CD4-positive, CD25-positive, alpha-beta regulatory T cell (primary cell): ENCODE measurements at regions not wholly inside any gene's neighbourhood (a gene's known extent, or its start where the extent isn't known, plus 50 kb on each side); places are given as distances from the start of the nearest gene placed in this dataset.
A peak's percentile ranks its signal among the peaks of the same experiment; 100 is the strongest.

Source experiments
- ATAC-seq, 2 donors: fragments of 150-1000 bp; cut with Tn5 transposase; one replicate each; pipeline ENCODE4 v1.10.0; 2021; ENCODE audit warnings: low read depth in 2 of 2, moderate number of reproducible peaks in 2 of 2, moderate library complexity in 1 of 2
- DNase-seq, 3 donors: peaks; one replicate each; pipeline versions ENCODE4 v3.0.0 to v3.0.0-alpha.2; 2012 to 2022; ENCODE audit warnings: mixed read lengths in 1 of 3
- H3K27ac ChIP-seq: one replicate; pipeline ENCODE4 v1.7.0; 2013; ENCODE audit warnings: mild to moderate bottlenecking, low read length; ENCODE audit not compliant: insufficient read depth, poor library complexity, severe bottlenecking
- H3K27me3 ChIP-seq: one replicate; pipeline ENCODE4 v1.7.0; 2013; ENCODE audit warnings: low read length; ENCODE audit not compliant: control insufficient read depth, insufficient read depth
- H3K36me3 ChIP-seq: one replicate; pipeline ENCODE4 v1.7.0; 2013; ENCODE audit warnings: mild to moderate bottlenecking, low read length, moderate library complexity; ENCODE audit not compliant: control insufficient read depth, insufficient read depth
- H3K4me1 ChIP-seq: 2 replicates; pipeline ENCODE4 v1.7.0; 2013; ENCODE audit warnings: mild to moderate bottlenecking, low read length; ENCODE audit not compliant: insufficient read depth, control insufficient read depth, poor library complexity, severe bottlenecking
- H3K4me3 ChIP-seq: one replicate; pipeline ENCODE4 v1.7.0; 2013; ENCODE audit warnings: low read depth, mild to moderate bottlenecking, low read length, moderate library complexity
- H3K9me3 ChIP-seq, 2 experiments: 1 replicate in 1 of 2; 2 replicates in 1 of 2; pipeline ENCODE4 v1.7.0; 2013; ENCODE audit warnings: low read length in 2 of 2, mild to moderate bottlenecking in 1 of 2, moderate library complexity in 1 of 2; ENCODE audit not compliant: control insufficient read depth in 2 of 2
- H3K27ac Mint-ChIP-seq, 3 donors: one replicate each; pipeline ENCODE4 v1.8.0; 2020 to 2022; ENCODE audit warnings: mild to moderate bottlenecking in 3 of 3, mixed read lengths in 3 of 3, moderate library complexity in 2 of 3
- H3K27me3 Mint-ChIP-seq: one replicate; pipeline ENCODE4 v1.8.0; 2022; ENCODE audit warnings: mild to moderate bottlenecking, mixed read lengths
- H3K36me3 Mint-ChIP-seq: one replicate; pipeline ENCODE4 v1.8.0; 2020; ENCODE audit warnings: mixed read lengths
- H3K4me1 Mint-ChIP-seq, 4 donors: one replicate each; pipeline ENCODE4 v1.8.0; 2020 to 2022; ENCODE audit warnings: mixed read lengths in 4 of 4, mild to moderate bottlenecking in 1 of 4
- H3K4me3 Mint-ChIP-seq, 4 donors: one replicate each; pipeline ENCODE4 v1.8.0; 2020 to 2022; ENCODE audit warnings: mild to moderate bottlenecking in 4 of 4, mixed read lengths in 4 of 4, moderate library complexity in 3 of 4
- H3K9me3 Mint-ChIP-seq, 7 donors: one replicate each; pipeline ENCODE4 v1.8.0; 2020 to 2022; ENCODE audit warnings: mixed read lengths in 7 of 7, mild to moderate bottlenecking in 3 of 7, moderate library complexity in 2 of 7

- Histone ChIP-seq H3K27me3 (no peaks in the 10 kb centered on the region), H3K36me3 (peaks cover 48% of the 10 kb centered on the region), H3K9me3 (no peaks in the 10 kb centered on the region), H3K4me3 (peak overlapping the region; percentile 67), H3K27ac (peak overlapping the region; percentile 95), H3K4me1 (peaks cover 88% of the 10 kb centered on the region)
- DNase-seq (no peak), ATAC-seq (no peak)
- H3K27me3 Mint-ChIP-seq = peaks cover 2% of the 10 kb centered on the region
- peak overlapping the region; percentile 52 to 95 (median 75) for H3K27ac Mint-ChIP-seq
- H3K9me3 Mint-ChIP-seq = no peaks in the 10 kb centered on the region
- H3K4me3 Mint-ChIP-seq = peak overlapping the region; percentile 47 to 66 (median 62)
- H3K36me3 Mint-ChIP-seq = peaks cover 34% of the 10 kb centered on the region
- peaks cover 57 to 93% (median 84%) of the 10 kb centered on the region in 4 donors for H3K4me1 Mint-ChIP-seq
These were observed 184.4 kb upstream of the KLF14 start for GRCh38 chr7:130918129-130919052.

- no peak for ATAC-seq
- H3K27ac ChIP-seq = peak overlapping the region; percentile 45
These were observed 185.5 kb upstream of the KLF14 start for GRCh38 chr7:130919316-130920103.

GRCh38 chr7:130920122-130920521 is 186.1 kb upstream of the KLF14 start:
- Histone ChIP-seq H3K4me1 (peaks cover 88% of the 10 kb centered on the region), H3K27me3 (no peaks in the 10 kb centered on the region), H3K27ac (peak overlapping the region; percentile 37), H3K36me3 (peaks cover 57% of the 10 kb centered on the region), H3K4me3 (no peak overlapping the region), H3K9me3 (no peaks in the 10 kb centered on the region)
- ATAC-seq = no peak
- Mint-ChIP-seq H3K36me3 (peaks cover 35% of the 10 kb centered on the region), H3K9me3 (no peaks in the 10 kb centered on the region), H3K4me3 (peak overlapping the region in 3 of 4 donors; percentile 33 to 59 (median 58)), H3K27ac (peak overlapping the region; percentile 48 to 84 (median 75)), H3K27me3 (no peaks in the 10 kb centered on the region), H3K4me1 (peaks cover 53 to 92% (median 80%) of the 10 kb centered on the region in 4 donors)
- DNase-seq = peak in 1 of 3 donors; percentile 2

More at GRCh38 chr7:130919316-130920103, 185.5 kb upstream of the KLF14 start:
- Histone ChIP-seq H3K4me3 (peak overlapping the region; percentile 67), H3K4me1 (peaks cover 88% of the 10 kb centered on the region), H3K27me3 (no peaks in the 10 kb centered on the region), H3K36me3 (peaks cover 54% of the 10 kb centered on the region), H3K9me3 (no peaks in the 10 kb centered on the region)
- Mint-ChIP-seq H3K9me3 (no peaks in the 10 kb centered on the region), H3K4me1 (peaks cover 55 to 92% (median 81%) of the 10 kb centered on the region in 4 donors), H3K36me3 (peaks cover 34% of the 10 kb centered on the region), H3K4me3 (peak overlapping the region in 3 of 4 donors; percentile 33 to 66 (median 62)), H3K27ac (peak overlapping the region; percentile 63 to 75 (median 75)), H3K27me3 (no peaks in the 10 kb centered on the region)
- peak in 1 of 3 donors; percentile 0 for DNase-seq

DNA sequence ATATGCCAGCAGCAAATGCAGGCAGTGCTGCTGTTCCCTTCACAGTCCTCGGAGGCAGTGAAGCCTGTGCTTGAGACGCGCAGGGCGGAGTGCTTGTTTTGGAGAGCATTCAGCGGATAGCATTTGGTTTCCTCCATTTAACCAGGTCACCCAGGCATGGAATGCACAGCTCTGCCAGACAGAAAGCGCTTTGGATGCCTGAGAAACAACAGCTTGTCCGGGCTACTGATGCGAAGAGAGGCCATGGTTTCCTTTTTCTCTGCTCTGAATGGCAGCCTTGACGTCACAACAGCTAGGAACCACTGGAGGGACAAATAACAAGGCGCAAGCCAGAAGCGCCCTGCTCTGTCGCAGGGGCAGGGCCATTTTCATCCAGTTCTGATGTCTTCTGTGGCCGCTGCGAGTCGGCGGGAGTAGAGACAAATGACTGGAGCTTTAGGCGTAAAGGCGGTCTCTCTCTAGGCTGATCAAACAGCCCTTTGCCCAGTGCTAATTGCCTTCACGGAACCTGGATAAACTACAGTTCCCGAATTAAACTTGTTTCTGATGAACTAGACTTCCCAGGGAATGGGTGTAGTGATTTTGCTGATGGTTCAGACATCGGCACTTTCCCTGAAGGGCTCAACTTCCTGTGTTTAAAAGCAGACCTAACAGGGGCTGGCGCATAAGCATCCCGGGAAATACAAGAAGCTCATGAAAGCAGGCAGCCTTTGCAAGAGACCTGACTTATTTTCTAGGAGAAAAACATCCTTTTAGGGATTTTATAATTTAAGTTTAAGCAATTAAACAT is 187.6 kb upstream of the KLF14 start:
- H3K27ac ChIP-seq = peak overlapping the region; percentile 56
- H3K27me3 Mint-ChIP-seq = no peaks in the 10 kb centered on the region
- no peaks in the 10 kb centered on the region for H3K9me3 Mint-ChIP-seq
- peaks cover 61 to 92% (median 80%) of the 10 kb centered on the region in 4 donors for H3K4me1 Mint-ChIP-seq
- H3K27me3 ChIP-seq = no peaks in the 10 kb centered on the region
- ATAC-seq (no peak), DNase-seq (peak in 1 of 3 donors; percentile 5)
- H3K4me1 ChIP-seq = peaks cover 88% of the 10 kb centered on the region
- H3K36me3 Mint-ChIP-seq = peaks cover 40% of the 10 kb centered on the region
- H3K4me3 ChIP-seq = peak overlapping the region; percentile 14
- no peaks in the 10 kb centered on the region for H3K9me3 ChIP-seq
- peak overlapping the region in 1 of 4 donors; percentile 22 for H3K4me3 Mint-ChIP-seq
- H3K36me3 ChIP-seq = peaks cover 51% of the 10 kb centered on the region
- peak overlapping the region; percentile 49 to 75 (median 71) for H3K27ac Mint-ChIP-seq

DNA sequence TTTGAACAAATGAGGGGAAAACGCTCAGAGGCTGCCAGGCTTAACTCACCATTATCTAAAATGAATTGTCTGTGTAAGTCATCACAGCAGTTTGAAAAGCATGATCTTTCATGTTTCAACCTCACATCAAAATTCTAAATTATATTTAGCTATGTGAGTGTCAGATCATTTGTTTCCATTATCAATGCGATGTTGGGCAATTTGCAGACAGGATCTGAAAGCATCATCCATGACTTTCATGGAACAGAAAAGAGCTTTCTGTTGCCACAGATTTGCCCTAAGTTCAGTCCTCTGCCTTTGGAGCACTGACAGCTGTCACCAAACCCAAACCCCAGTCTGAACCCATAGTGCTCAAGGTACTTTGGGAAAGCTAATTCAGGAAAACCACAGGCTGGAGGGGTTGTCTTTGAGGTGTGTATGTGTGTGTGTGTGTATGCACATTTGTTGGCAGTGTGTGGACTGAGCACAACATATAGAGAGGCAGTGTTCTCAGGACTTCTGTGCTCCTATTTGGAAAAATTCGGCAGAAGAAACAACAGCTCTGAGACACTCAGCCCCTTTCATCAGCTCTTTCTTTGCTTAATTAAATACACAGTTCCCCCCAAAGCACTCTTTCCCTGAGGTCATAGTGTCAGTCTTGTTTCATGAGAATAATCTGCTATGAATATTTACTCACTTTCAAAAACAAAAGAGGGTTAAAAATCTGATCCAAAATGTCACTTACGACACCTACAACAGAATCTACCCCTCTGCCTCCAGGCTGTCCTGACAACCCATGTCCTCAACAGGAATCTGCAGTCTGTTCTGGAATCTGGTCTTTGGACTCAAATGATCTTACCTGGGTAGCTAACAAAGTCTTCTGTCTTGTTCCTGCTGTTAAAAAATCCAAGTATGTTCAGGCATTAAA is 188.5 kb upstream of the KLF14 start:
- no peaks in the 10 kb centered on the region for H3K27me3 ChIP-seq
- peaks cover 88% of the 10 kb centered on the region for H3K4me1 ChIP-seq
- H3K27me3 Mint-ChIP-seq = no peaks in the 10 kb centered on the region
- no peak for DNase-seq
- H3K4me3 ChIP-seq = peak overlapping the region; percentile 4
- no peak for ATAC-seq
- H3K4me1 Mint-ChIP-seq = peaks cover 58 to 93% (median 78%) of the 10 kb centered on the region in 4 donors
- H3K36me3 ChIP-seq = peaks cover 52% of the 10 kb centered on the region
- H3K36me3 Mint-ChIP-seq = peaks cover 41% of the 10 kb centered on the region
- peaks cover 0 to 4% (median 0%) of the 10 kb centered on the region in 7 donors for H3K9me3 Mint-ChIP-seq
- H3K27ac Mint-ChIP-seq = peak overlapping the region; percentile 71 to 88 (median 72)
- H3K9me3 ChIP-seq = no peaks in the 10 kb centered on the region
- H3K27ac ChIP-seq = peak overlapping the region; percentile 56
- H3K4me3 Mint-ChIP-seq = peak overlapping the region in 2 of 4 donors; percentile 1 to 34

DNA sequence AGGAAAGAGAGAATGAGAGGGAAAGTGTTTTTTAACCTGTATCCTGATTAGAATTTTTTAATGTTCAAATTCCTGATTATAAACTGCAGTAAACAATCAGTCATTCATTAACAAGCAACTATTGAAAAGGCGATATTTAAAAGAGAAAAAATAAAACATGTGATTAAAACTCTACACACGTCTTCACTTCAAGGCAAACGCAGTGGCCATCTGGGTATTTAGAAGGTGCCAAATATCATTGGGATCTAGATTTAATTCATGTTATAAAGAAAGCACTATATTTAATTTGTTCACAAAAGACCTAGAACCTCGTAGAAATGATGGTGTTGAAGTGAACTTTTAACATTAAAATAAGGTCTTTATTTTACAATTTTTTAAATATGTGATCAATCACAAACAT is 189.4 kb upstream of the KLF14 start:
- peaks cover 56% of the 10 kb centered on the region for H3K36me3 ChIP-seq
- Mint-ChIP-seq H3K4me1 (peaks cover 55 to 93% (median 77%) of the 10 kb centered on the region in 4 donors), H3K4me3 (peak overlapping the region in 2 of 4 donors; percentile 29 to 34), H3K36me3 (peaks cover 42% of the 10 kb centered on the region), H3K27ac (peak overlapping the region; percentile 39 to 88 (median 72)), H3K9me3 (peaks cover 0 to 4% (median 0%) of the 10 kb centered on the region in 7 donors), H3K27me3 (no peaks in the 10 kb centered on the region)
- no peaks in the 10 kb centered on the region for H3K9me3 ChIP-seq
- DNase-seq (no peak), ATAC-seq (no peak)
- peaks cover 88% of the 10 kb centered on the region for H3K4me1 ChIP-seq
- H3K4me3 ChIP-seq = no peak overlapping the region
- no peaks in the 10 kb centered on the region for H3K27me3 ChIP-seq
- peak overlapping the region; percentile 94 for H3K27ac ChIP-seq
